Dermis microvascular lymphatic vessel endothelial cell (primary cell): ENCODE measurements at regions not wholly inside any gene's neighbourhood (a gene's known extent, or its start where the extent isn't known, plus 50 kb on each side); places are given as distances from the start of the nearest gene placed in this dataset.

Source experiments
- DNase-seq, 2 donors: peaks; one replicate each; pipeline versions ENCODE4 v3.0.0 to v3.0.0-alpha.2; 2010; ENCODE audit warnings: low read depth in 2 of 2

DNA sequence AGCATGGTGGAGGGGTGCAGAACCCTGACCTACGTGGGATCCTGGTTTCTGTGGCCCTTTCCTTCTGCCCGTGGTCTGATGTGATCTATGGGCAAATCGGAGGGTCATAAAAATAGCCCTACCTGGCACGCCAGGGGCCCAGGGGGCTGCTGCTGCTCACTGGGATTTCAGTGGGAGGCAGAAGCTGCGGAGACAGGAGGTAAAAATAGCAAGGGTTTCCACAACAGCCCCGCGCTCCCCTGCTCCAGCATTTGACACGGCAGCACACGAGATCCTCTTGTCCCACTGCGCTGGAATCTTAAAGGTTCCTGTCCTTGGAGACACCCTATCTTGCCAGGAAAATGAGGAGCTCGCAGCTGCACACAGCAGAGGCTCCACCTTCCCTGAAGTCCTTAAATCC lies 321.2 kb downstream of the CTTN start:
- DNase-seq = no peak

DNA sequence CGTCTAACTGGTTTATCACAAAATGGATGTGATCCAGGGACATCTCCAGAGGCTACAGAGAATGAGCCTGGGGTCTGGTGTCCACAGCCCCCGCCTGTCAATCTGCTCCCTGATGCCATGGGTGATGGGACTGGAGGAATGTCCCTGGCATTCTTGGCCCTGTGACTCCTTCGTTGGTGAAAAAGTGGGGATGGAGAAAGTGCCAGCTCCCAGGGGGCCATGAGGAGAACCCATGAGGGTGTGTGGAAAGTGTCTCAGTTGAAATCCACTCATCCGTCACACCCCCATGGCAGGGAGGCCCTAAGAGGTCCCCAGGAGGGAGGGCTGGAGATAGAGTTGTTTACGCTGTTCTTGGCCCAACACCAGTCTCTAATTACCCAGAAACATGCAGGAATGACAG lies 322.0 kb downstream of the CTTN start:
- no peak for DNase-seq

DNA sequence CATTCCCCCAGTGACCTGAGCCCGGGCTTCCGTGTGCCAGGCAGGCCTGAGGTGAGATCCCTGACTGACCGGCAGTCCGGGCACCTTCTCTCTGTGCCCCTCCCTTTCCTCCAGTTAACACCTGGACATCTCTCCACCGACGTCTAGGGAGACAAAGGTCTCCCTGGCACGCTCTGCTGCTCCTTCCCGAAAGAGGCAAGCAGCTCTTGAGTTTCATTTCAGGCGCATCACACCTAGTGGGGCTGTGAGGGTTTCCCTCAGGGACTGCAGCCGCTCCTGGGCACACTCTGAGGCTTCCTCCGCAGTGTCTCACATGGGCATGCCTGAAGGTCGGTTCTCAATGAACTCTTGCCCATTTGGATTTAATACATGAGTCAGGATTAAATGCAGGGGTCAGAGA lies 322.7 kb downstream of the CTTN start:
- DNase-seq = no peak

DNA sequence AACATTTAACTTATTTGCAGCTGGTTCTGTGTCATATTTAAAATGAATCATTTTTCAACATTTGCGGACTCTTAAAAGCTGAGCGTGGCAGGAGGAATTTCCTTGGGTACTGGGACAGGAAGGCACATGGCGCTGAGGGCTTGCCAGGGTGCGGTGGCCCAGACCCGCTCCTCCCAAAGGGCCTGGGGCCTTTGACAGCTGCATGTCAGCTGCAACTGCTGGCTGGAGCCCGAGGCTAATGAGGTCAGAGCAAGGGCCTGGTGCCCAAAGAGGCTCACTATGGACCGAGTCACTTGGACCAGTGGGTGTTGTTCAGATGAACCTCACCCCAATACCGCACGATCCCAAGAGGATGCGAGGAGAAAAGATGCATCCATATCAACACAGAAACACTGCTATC lies 326.9 kb downstream of the CTTN start:
- DNase-seq = no peak

DNA sequence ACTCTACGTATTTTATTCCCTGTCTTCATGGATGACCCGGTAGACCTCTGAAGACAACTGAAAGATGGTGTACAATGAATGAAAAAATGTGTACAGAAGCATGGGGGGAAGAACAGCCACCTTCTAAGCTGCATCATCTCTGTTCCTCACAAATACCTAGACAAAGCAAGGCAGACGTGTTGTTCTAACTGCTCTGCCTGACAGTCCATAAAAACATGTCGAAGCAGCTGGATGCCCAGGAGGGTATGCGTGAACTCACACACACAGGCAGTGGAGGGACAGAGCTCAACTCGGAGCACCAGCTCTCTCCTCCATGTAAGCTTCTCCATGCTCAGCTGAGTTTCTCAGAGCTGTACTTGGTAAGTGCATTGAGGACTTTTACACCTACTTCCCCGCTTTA lies 327.4 kb downstream of the CTTN start:
- DNase-seq = no peak

DNA sequence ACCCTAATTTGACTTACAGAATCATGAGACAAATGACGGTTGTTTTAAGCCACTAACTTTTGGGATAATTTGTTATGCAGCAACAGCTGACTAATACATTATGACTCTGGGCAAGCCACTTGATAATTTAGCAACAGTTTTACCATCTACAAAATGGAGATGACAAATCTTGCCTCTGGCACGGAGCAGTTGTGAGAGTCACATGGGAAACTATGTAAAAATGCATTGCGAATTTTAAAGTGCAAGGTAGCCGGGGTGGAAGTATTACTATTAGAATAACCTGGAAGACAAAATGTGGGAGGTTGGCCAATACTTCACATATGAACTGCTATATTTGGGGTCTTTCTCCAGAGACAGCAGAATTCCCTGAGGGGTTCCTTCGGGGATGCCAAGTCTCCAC lies 328.7 kb downstream of the CTTN start:
- no peak for DNase-seq

DNA sequence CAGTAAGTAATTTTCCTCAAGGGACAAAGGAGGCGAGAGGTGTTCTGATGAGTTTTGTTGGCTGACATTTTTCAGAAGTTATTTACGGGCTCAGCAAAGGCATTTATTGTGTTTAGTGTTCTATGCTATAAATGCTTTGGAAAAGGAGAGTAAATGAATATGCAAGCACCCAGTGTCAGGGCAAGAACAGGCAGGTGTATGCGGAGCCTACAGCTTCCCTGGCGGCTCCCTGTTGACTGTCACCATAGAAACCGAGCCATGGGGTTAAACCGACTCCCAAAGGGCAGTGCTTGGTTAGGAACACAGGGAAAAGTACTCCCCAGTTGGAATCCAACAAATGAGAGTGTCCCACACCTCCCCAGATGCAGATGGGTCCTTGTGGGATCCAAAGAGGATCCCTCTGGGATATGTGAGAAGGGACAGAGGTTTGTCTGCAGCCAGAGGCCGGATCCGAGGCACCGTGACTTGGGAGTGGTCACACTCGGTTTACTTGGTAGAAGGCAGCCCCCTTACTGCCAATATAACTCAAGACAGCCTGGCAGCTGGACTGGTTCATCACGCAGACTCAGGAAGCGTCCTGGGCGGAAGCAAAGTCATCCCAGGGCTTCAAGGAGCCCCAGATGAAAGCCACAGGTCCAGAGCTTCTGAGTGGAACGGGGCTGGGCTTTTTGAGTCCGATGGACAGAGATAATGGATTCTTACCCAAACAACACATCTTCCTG lies 329.7 kb downstream of the CTTN start:
- no peak for DNase-seq

DNA sequence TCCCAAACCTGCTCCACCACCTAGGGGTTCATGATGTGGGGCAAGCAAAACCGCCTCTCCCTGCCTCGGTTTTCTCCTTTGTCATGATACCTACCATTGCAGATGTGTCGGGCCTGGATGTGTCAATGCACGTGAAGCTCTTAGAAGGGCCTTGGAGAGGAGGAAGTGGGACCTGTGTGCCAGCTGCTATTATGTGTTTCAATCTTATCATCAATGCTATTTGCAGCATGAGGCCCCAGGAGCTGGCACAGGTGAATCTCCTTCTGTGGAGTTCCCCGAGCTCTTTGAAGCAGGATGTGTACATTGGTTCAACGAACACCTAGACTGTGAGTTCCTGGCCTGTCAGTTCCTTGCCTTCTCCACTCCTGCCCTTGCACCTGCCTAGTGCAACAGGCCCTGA lies 331.6 kb downstream of the CTTN start:
- DNase-seq = no peak

DNA sequence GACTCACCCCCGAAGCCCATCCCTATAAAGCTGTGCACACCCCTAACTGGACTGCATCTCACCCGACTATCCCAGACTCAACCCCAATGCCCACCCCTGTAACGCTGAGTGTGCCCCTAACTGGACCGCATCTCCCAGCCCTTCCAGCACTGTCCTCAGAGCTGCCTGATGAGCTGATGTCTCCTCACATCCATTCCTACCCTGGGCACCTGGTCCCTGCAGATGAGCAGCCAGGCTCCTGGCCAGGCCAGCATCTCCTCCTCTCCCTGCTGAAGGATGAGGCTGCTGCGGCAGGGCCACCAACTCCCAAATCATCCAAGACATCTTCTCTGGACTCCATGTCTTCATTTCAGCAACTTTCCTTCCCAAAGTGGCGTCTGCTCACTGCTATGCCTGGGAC lies 332.1 kb downstream of the CTTN start:
- no peak for DNase-seq

DNA sequence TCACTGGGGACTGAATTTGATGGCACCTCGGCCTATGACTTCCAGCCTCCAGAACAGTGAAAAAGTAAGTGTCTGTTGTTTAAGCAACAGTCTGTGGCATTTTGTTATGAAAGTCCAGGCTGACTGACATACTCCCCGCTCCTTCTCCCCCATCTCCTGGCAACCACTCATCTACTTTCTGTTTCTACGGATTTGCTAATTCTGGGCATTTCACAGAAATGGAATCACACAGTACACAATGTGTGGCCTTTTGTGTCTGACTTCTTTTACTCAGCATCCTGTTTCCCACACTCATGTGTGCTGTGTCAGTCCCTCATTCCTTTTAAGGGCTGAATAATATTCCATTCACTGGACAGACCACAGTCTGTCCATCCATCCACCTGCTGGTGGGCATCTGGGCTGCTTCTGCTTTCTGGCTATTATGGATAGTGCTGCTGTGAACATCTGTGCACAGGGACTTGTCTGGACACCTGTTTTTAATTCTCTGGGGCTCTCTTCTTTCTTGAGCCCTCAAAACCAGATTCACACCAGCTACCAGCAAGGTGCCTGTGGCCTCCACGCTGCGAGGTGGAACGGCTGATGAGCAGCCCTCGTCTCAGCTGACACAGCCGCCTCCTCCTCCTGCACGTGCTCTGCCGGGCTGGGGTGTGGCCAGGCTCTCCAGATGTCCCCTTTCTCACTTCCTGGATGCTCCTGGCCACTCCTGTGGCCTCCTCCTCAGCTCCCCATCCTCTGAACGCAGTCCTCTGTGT lies 333.1 kb downstream of the CTTN start:
- DNase-seq = no peak

DNA sequence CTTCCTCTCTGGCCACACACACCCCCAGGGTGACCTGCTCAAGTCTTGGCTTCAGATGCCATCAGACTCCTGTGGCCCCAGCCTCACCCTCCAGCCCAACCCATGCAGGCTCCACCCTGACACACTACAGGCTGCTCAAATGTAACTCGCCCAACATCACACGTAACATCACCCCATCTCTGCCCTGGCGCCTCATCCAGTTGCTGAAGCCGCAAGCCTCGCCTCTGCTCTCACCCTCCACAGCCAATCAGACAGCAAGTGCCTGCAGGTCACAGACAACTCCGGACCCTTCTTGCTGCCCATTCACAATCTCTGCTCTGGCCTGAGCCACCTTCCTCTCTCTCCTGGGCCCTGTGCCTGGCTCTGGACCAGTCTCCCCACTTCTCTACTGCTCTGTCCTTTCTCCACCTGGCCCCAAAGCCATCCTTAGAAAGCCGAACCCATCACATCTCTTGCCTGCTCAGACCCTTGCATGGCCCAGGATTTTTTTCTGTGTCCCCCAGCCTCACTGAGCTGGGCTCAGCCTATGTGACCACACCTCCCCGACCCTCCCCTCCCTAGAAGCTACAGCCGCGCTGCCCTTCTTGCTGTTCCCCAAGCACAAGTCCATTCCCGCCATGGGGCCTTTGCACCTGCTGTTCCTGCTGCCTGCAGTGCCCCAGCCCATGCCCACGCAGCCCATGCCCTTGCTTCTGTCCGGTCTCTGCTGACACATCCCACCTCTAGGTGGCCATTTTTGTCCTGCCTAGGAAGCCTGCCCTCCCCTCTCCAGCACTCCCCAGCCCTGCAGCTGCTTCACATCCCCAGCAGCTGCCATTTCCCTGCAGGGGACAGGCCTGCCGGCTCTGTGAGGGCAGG lies 333.9 kb downstream of the CTTN start:
- no peak for DNase-seq

DNA sequence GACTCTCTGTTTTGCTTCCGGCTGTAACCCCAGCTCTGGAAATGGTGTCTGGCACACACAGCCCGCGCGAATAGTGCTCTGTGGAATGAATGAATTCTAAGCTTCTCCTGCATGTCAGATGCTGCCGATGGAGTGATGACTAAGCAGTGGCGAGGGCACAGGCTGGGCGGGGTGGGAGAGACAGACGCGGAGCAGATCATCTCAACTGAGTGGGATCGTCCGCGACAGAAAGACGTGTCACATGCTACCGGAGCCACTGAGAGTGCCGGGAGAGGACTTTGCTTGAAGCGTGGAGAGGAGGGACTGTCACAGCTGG lies 334.5 kb downstream of the CTTN start:
- no peak for DNase-seq

DNA sequence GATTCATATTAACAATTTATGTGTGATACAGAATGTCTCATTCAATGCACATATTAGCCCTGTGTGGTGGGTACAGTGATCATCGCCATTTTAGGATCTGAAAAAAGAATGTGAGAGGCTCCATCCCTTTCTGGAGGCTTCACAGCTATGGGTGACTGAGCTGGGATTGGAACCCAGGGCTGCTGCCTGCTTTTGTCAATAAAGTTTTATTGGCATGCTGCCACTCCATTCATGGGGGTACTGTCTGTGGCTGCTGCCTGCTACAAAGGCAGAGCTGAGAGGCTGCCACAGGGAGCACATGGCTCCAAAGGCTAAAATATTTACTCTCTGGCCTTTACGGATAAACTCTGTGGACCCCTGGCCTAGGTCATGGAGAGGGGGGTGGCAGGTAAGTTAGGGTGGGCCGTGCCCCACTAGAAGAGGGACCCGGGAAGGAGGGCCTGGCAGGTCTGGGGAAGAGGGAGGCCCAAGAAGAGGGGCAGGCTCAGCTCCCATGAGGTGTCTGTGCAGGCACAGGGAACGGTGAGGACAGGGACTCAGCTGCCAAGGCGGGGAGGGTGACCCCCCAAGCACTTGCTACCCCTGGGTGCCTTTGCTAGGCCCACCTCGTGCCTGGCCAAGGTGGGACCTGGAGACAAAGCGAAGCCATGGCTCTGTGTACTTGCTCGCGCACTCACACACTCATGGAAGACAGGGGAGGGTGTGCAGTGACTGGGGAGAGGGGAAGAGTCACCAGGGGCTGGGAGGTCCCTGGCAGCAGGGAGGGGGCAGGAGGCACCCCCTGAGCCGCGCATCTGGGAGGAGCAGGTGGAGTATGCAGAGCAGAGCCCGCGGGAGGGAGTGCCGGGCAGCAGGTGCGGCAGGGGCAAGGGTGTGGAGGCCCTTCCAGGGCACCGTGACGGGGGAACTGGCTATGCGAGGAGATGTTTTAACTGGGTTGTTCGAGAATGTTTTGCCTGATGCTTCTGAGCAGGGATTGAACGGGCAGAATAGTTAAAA lies 335.3 kb downstream of the CTTN start:
- no peak for DNase-seq

DNA sequence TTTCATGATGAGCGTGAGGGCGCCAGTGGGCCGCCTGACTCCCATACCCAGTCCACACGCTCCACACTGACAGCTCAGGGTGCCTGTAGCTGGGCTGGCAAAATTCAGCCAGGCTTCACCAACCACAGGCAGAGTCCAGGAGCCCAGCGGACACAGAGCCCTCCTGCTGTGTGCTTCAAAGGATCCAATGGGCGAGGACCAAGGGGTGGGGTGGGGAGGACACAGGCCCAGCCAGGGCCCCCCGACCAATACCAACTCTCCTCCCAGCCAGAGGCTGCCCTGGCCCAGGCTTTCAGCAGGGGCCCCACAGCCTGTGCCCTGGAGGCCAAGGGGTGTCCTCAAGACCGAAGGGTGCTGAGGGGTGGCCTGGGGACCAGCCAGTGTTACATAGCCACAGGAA lies 336.1 kb downstream of the CTTN start:
- no peak for DNase-seq

DNA sequence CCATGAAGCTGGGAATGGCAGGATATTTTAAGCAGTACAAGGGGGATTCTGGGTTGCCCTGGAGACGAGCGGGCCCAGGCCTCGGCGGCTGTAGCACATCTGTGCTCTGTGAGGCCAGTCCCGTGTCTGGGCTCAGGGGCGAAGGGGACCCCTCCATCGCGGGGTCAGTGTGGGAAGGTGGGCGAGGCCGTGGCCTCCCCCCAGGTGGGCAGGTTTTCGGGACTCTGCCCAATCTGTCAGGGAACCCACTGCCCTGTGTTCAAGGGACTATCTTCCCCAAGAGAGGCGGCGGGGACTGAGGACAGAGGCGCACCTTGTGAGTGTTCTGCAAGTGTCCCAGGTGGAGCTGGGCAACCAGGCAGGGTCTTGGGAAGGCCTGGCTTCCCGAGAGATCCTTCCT lies 336.6 kb downstream of the CTTN start:
- no peak for DNase-seq

DNA sequence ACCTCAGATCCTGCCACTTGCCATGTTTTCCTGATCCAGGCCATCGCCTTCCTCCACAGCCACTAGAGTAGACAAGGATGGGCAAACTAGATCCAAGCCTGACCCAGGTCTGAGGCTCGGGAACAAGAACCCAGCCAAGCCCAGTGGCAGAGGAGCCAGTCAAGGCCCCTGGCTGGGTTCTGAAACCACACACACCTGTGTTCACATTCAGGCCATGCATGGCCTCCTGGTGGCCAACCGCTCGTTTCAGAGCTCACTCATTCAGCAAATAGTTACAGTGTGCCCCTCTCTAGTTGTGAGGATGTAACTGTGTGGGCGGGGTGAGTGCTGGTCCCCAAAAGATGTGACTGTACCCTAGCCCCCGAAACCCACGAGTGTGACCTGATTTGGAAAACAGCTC lies 337.6 kb downstream of the CTTN start:
- no peak for DNase-seq

DNA sequence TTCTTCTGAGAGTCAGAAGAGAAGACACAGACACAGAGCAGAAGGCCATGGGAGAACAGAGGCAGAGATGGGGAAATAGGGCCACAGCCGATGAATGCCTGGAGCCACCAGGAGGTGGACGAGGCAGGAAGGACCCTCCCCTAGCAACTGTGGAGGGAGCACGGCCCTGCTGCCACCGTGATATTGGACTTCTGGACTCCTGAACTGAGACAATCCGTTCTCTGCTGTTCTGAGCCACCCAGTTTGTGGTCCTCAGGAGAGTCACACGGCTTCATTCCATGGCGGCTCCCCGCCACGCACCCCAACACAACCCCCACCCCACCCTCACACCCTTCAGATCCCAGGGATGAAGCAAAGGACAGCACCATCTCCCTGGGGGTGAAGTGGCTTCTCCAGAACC lies 338.1 kb downstream of the CTTN start:
- no peak for DNase-seq

DNA sequence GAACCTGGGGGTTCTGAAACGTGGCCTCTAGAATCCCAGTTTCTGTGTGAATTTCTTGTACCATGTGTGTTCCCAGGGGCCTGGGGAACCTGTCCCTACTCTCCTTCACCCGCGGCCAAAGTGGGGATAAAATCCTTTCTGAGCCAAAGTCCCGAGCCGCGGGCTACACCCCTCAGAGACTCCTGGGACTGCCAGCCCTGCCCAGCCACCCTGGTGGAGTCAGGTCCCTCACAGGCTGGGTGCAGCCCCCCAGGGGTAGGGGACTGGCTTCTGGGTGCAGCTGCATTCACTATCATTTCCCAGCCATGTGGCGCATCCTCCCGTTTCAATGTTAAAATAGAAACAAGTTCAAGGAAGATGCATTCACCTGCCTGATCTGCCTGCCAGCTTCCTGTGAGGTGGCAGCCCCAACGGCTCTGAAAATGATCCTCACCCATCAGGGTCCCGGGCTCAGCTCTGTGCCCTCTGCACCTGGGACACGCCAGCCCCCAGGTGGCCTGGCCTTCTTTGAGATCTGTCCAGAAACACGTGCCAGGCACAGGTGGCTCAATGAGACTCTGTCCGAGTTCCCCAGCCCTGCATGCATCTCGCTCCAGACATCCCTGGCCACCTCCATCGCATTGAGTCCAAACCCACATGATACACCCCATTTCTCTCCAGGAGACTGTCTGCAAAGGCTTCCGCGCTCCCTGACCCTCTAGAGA lies 338.8 kb downstream of the CTTN start:
- DNase-seq = no peak

DNA sequence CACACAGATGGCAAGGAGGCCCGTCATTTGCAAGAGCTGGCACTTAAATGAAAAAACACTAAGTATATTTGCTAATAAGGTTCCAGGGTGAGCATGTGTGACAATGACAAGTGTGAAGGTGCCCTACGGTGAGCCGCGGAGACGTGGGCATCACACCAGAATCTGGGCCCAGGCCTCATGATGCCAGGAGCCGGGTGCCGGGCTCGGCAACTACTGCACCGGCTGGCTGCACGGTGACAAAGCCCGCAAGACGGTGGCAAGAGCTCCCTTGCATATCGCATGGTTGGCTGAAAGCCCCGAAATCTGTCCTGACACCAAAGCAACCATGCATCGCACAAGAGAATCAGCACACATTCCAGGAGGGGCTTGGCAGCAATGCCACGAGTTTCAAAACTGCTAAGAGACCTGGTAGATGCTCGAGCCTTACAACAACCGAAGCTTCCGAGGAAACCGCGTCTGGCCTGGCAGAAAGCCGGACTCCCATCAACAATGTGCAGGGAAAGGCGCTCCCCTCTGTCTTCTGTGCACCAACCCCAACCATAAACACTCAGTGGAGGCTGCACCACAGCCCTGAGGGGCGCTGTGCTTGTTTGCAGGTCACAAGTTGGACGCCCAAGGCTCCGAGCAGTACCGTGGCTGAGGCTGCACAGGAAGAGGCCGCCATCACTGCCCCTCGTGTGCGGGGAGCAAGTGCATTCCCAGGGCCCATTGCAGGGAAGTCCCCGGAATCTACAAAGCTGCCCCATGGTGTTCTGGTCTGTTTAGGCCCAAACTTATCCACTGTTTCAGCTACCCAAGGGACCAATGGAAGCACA lies 339.7 kb downstream of the CTTN start:
- DNase-seq = no peak

DNA sequence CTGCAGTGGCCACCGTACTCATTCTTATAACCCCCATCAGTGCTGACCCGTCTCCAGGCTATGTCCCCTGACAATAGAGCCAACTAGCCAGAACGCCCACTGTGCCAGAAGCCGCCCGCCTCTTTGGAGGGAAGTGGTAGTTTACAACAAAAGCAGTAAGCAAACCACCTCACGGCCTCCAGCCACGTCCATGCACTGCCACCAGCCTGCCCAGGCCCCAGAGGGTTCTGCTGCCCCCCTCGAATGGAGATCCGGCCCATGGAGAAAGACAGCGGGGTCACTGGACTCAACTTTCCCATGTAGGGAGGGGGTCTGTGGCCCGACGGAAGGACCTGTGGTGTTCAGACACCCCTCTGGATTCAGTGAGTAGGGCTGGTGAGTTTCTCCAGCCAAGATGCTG lies 340.3 kb downstream of the CTTN start:
- DNase-seq = no peak
